ENCODE measurements at regions not wholly inside any gene's neighbourhood (a gene's known extent, or its start where the extent isn't known, plus 50 kb on each side); places are given as distances from the start of the nearest gene placed in this dataset.

DNA sequence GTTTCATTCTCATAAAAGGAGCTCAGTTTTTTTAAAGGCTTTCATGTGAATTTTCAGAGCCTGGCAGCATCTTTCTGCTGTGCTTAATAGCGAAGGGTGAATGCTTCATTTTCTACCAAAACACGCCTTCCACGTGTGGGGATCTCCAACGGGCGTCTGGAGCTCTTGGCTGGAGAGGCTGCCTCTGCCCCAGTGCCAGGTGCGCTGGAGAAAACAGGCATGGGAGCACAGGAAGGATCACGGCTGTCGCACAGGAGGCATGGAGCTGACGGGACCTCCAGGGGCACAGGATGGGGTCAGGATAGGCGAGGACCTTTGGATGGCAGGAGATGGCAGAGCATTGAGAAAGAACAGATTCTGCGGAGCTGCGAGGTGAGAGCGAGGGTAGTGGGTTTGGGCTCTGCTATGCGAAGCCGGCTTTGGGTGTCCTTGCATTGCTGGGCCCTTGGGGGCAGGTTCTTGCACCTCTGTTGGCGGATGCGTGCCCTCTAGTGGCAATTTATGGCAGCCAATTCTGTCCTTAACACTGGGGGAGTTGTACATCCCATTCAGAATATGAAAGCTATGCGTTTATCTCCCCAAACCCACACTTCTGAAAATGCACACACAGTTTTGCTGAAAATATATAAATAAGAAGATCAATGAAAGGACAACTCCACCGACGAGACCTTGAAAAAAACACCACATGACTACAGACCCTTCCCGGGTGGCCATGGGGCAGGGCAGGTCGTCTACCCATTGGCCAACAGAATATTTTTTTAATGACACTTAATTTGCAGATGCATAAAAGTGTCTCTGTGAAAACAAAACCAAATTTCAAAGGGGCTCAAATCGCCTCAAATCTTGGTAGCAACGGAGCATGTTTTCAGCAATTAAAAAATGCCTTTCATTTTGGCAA, 90.4 kb upstream of the SLC35G4 start:
- TF ChIP-seq EZH2 (IDR thresholded peaks at IDR 0.05; ENCODE audit: insufficient read depth, poor library complexity, severe bottlenecking), result no peak
- TF ChIP-seq EZH2phosphoT487 (IDR thresholded peaks at IDR 0.05; ENCODE audit: insufficient read depth, low read depth), result no peak

All from GM23248 (cell line).